Osteoblast (primary cell): ENCODE measurements at regions not wholly inside any gene's neighbourhood (a gene's known extent, or its start where the extent isn't known, plus 50 kb on each side); places are given as distances from the start of the nearest gene placed in this dataset.

Experiments
- DNase-seq: peaks from one replicate; pipeline ENCODE4 v3.0.0; 2011; ENCODE audit warnings: low spot score, mixed read lengths; ENCODE audit not compliant: insufficient read length; ENCODE audit errors: missing footprints
- H2AFZ ChIP-seq: 2 replicates; pipeline ENCODE4 v1.6.0; 2011; ENCODE audit warnings: mild to moderate bottlenecking, low read length
- H3K27ac ChIP-seq: 2 replicates; pipeline ENCODE4 v1.5.1; 2011; ENCODE audit warnings: mild to moderate bottlenecking, low read depth, low read length, moderate library complexity
- H3K27me3 ChIP-seq: 2 replicates; pipeline ENCODE4 v1.6.0; 2012; ENCODE audit warnings: mild to moderate bottlenecking, control low read depth, inconsistent platforms, low read length, moderate library complexity; ENCODE audit not compliant: insufficient read depth
- H3K36me3 ChIP-seq: 2 replicates; pipeline ENCODE4 v1.5.1; 2011; ENCODE audit warnings: mild to moderate bottlenecking, low read length, control low read depth, moderate library complexity; ENCODE audit not compliant: insufficient read depth
- H3K4me1 ChIP-seq: 2 replicates; pipeline ENCODE4 v1.5.1; 2011; ENCODE audit warnings: mild to moderate bottlenecking, low read length, control low read depth, moderate library complexity; ENCODE audit not compliant: insufficient read depth
- H3K4me2 ChIP-seq: 2 replicates; pipeline ENCODE4 v1.6.0; 2011; ENCODE audit warnings: mild to moderate bottlenecking, low read length; ENCODE audit not compliant: insufficient read depth
- H3K4me3 ChIP-seq: fragments of 200-600 bp; sonication (generic); 3 replicates; pipeline ENCODE4 v1.5.1; 2012; ENCODE audit warnings: mild to moderate bottlenecking, low read length, inconsistent platforms; ENCODE audit not compliant: insufficient read depth
- H3K79me2 ChIP-seq: 2 replicates; pipeline ENCODE4 v1.6.0; 2012; ENCODE audit warnings: mild to moderate bottlenecking, low read length, control low read depth, inconsistent platforms; ENCODE audit not compliant: insufficient read depth
- H3K9me3 ChIP-seq: 2 replicates; pipeline ENCODE4 v1.5.1; 2011; ENCODE audit warnings: low read depth, low read length, control low read depth
- H4K20me1 ChIP-seq: 2 replicates; pipeline ENCODE4 v1.6.0; 2012; ENCODE audit warnings: mild to moderate bottlenecking, low read length, control low read depth; ENCODE audit not compliant: insufficient read depth
- CTCF ChIP-seq: IDR thresholded peaks from 2 replicates; pipeline ENCODE4 v1.5.1; 2011; ENCODE audit warnings: mild to moderate bottlenecking, low read depth, low read length, moderate library complexity; ENCODE audit errors: extremely low read depth

DNA sequence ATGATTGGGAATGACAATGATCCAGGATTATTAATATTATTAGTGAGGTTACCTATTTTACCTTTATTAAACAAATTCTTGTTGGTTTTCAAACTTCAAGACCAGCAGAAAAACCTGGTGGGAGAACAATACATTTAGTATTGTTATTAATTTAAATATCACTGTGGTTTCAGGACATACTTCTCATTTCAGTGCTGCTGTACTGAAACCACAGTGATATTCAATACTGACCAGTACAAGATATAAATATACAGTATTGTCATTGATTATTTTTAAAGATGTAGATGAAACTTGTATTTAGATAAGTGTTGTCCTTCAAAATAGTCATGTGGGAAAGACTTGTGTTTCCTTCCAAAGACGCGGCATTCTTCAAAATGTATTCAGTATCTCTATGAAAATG is 1047.3 kb upstream of the CELF4 start:
- Histone ChIP-seq H3K36me3 (no peaks in the 10 kb centered on the region), H3K4me3 (no peak overlapping the region), H3K9me3 (no peaks in the 10 kb centered on the region), H4K20me1 (no peaks in the 10 kb centered on the region), H3K4me2 (no peak overlapping the region), H3K4me1 (no peaks in the 10 kb centered on the region), H3K27me3 (no peaks in the 10 kb centered on the region), H2AFZ (no peak overlapping the region), H3K27ac (no peak overlapping the region), H3K79me2 (no peaks in the 10 kb centered on the region)
- TF ChIP-seq CTCF, result no peak
- DNase-seq, result no peak

GRCh38 chr18:38611036-38611964 is 1045.7 kb upstream of the CELF4 start:
- no peak for TF ChIP-seq CTCF
- Histone ChIP-seq H3K27ac (no peak overlapping the region), H4K20me1 (no peaks in the 10 kb centered on the region), H3K79me2 (no peaks in the 10 kb centered on the region), H2AFZ (no peak overlapping the region), H3K36me3 (no peaks in the 10 kb centered on the region), H3K27me3 (no peaks in the 10 kb centered on the region), H3K9me3 (no peaks in the 10 kb centered on the region), H3K4me3 (no peak overlapping the region), H3K4me2 (no peak overlapping the region), H3K4me1 (no peaks in the 10 kb centered on the region)
- no peak for DNase-seq

DNA sequence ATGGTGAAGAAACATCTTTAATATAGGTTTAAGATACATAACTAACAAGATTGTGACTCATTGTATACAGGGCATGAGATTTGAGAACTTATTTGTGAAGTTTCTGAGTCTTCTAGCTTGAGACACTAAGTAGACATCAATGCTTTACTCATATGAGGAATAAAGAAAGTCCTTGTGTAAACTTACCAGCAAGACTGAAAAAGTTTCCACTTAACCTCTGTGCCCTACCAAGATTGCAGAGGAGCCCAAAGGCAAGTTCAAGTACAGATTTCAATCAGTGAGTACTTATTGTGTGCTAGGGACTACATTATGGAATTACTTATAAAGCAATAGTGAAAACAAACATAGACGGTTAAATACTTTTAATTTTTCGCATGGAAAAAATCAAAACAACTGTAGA is 1041.2 kb upstream of the CELF4 start:
- DNase-seq, result no peak
- no peak for TF ChIP-seq CTCF
- Histone ChIP-seq H3K4me1 (no peaks in the 10 kb centered on the region), H2AFZ (no peak overlapping the region), H3K79me2 (no peaks in the 10 kb centered on the region), H3K36me3 (no peaks in the 10 kb centered on the region), H4K20me1 (no peaks in the 10 kb centered on the region), H3K4me2 (no peak overlapping the region), H3K27ac (no peak overlapping the region), H3K27me3 (no peaks in the 10 kb centered on the region), H3K4me3 (no peak overlapping the region), H3K9me3 (no peaks in the 10 kb centered on the region)

GRCh38 chr18:38602341-38602740 is 1036.7 kb upstream of the CELF4 start:
- no peak for DNase-seq
- no peak for TF ChIP-seq CTCF
- H3K27ac ChIP-seq, result no peak overlapping the region
- H3K79me2 ChIP-seq, result no peaks in the 10 kb centered on the region
- no peak overlapping the region for H2AFZ ChIP-seq
- no peaks in the 10 kb centered on the region for H3K27me3 ChIP-seq
- no peaks in the 10 kb centered on the region for H3K36me3 ChIP-seq
- H3K4me2 ChIP-seq, result no peak overlapping the region
- H3K9me3 ChIP-seq, result no peaks in the 10 kb centered on the region
- H3K4me1 ChIP-seq, result no peaks in the 10 kb centered on the region
- H3K4me3 ChIP-seq, result no peak overlapping the region
- no peaks in the 10 kb centered on the region for H4K20me1 ChIP-seq
